ENCODE measurements at regions not wholly inside any gene's neighbourhood (a gene's known extent, or its start where the extent isn't known, plus 50 kb on each side); places are given as distances from the start of the nearest gene placed in this dataset.

- no peak overlapping the region for H3K4me3 ChIP-seq
- H3K27ac ChIP-seq = no peak overlapping the region
- no peaks in the 10 kb centered on the region for H3K4me1 ChIP-seq
- H3K36me3 ChIP-seq = no peaks in the 10 kb centered on the region
- no peaks in the 10 kb centered on the region for H3K27me3 ChIP-seq
- intact Hi-C loops (cut with DNase I; ENCODE audit: low total_unique reads) = no loop called here
- no peaks in the 10 kb centered on the region for H3K9me3 ChIP-seq
- WGBS, 5 donors = 83 to 89% (median 89%) methylated on average over 9 to 10 of the region's 10 CpGs
- no peak for DNase-seq
- TF ChIP-seq CTCF (IDR thresholded peaks at IDR 0.05) = no peak
- no peak for TF ChIP-seq POLR2AphosphoS5 (IDR thresholded peaks at IDR 0.05)
- no peak for TF ChIP-seq POLR2A (IDR thresholded peaks at IDR 0.05)
- no peak for TF ChIP-seq EP300 (IDR thresholded peaks at IDR 0.05)
Observed at GRCh38 chr2:236694146-236694888, 124.7 kb downstream of the ACKR3 start.

- no peak for TF ChIP-seq POLR2A (IDR thresholded peaks at IDR 0.05)
- no peak for TF ChIP-seq CTCF (IDR thresholded peaks at IDR 0.05)
- no peak for TF ChIP-seq POLR2AphosphoS5 (IDR thresholded peaks at IDR 0.05)
- no peak for TF ChIP-seq EP300 (IDR thresholded peaks at IDR 0.05)
- no peak overlapping the region for H3K27ac ChIP-seq
- intact Hi-C loops (cut with DNase I; ENCODE audit: low total_unique reads) = no loop called here
- no peaks in the 10 kb centered on the region for H3K36me3 ChIP-seq
- no peak for DNase-seq
- no peak overlapping the region for H3K4me3 ChIP-seq
- H3K9me3 ChIP-seq = no peaks in the 10 kb centered on the region
- H3K27me3 ChIP-seq = no peaks in the 10 kb centered on the region
- H3K4me1 ChIP-seq = no peaks in the 10 kb centered on the region
- WGBS, 5 donors = 60 to 66% (median 61%) methylated on average over 3 of the region's 3 CpGs
Observed at GRCh38 chr2:236696834-236697233, 127.2 kb downstream of the ACKR3 start.

- no peak overlapping the region for H3K27ac ChIP-seq
- WGBS, 5 donors = 84 to 94% (median 89%) methylated on average over 8 of the region's 8 CpGs
Observed at GRCh38 chr2:236698016-236698627, 128.5 kb downstream of the ACKR3 start.

GRCh38 chr2:236700703-236701102 is 131.1 kb downstream of the ACKR3 start:
- WGBS, 5 donors = 83 to 100% (median 93%) methylated on average over 3 to 4 of the region's 4 CpGs
- TF ChIP-seq CTCF (IDR thresholded peaks at IDR 0.05) = no peak
- TF ChIP-seq EP300 (IDR thresholded peaks at IDR 0.05) = no peak
- no peak for TF ChIP-seq POLR2AphosphoS5 (IDR thresholded peaks at IDR 0.05)
- TF ChIP-seq POLR2A (IDR thresholded peaks at IDR 0.05) = no peak
- intact Hi-C loops (cut with DNase I; ENCODE audit: low total_unique reads) = no loop called here

More at GRCh38 chr2:236698016-236698627, 128.5 kb downstream of the ACKR3 start:
- peaks cover 0 to 9% (median 4%) of the 10 kb centered on the region in 4 donors for H3K4me1 ChIP-seq
- no peaks in the 10 kb centered on the region for H3K27me3 ChIP-seq
- H3K36me3 ChIP-seq = no peaks in the 10 kb centered on the region
- no peaks in the 10 kb centered on the region for H3K9me3 ChIP-seq
- intact Hi-C loops (cut with DNase I; ENCODE audit: low total_unique reads) = no loop called here
- no peak for TF ChIP-seq POLR2A (IDR thresholded peaks at IDR 0.05)
- no peak for TF ChIP-seq EP300 (IDR thresholded peaks at IDR 0.05)
- TF ChIP-seq CTCF (IDR thresholded peaks at IDR 0.05) = no peak
- TF ChIP-seq POLR2AphosphoS5 (IDR thresholded peaks at IDR 0.05) = no peak
- H3K4me3 ChIP-seq = no peak overlapping the region
- DNase-seq = no peak

More at GRCh38 chr2:236700703-236701102, 131.1 kb downstream of the ACKR3 start:
- Histone ChIP-seq H3K4me3 (no peak overlapping the region), H3K27me3 (no peaks in the 10 kb centered on the region), H3K4me1 (peaks cover 0 to 21% (median 4%) of the 10 kb centered on the region in 4 donors), H3K36me3 (no peaks in the 10 kb centered on the region), H3K27ac (no peak overlapping the region), H3K9me3 (no peaks in the 10 kb centered on the region)
- no peak for DNase-seq
